K562 (cell line): ENCODE measurements at regions not wholly inside any gene's neighbourhood (a gene's known extent, or its start where the extent isn't known, plus 50 kb on each side); places are given as distances from the start of the nearest gene placed in this dataset.

Source experiments
- ATAC-seq: fragments of 200-7000 bp; cut with Tn5 transposase; 3 replicates; pipeline ENCODE4 v1.9.1; 2020; ENCODE audit warnings: moderate library complexity
- BruUV-seq: library from RNA; stranded (reverse); fragments of 400-500 nt; replicated peaks from 2 replicates; lab custom pipeline; 2021; lab: Mats Ljungman, UMichigan
- CTCF ChIA-PET: fragments of 300-600 bp; formaldehyde crosslinking; extraction: SDS; loops from one replicate; lab custom pipeline; 2021; ENCODE audit warnings: low intra/inter-chr PET ratio; lab: Yijun Ruan, JAX
- POLR2A ChIA-PET: fragments of 300-600, 350-650 bp; sonication (Branson Sonifier 250); formaldehyde crosslinking; extraction: SDS; loops from one replicate; lab custom pipeline; 2021; ENCODE audit warnings: antibody characterized with exemption, inconsistent platforms; lab: Yijun Ruan, JAX
- DNase-seq, 4 experiments: peaks; one replicate each; pipeline versions ENCODE4 v3.0.0 to v3.0.0-alpha.2; 2011 to 2018; ENCODE audit warnings: low spot score in 3 of 4, mixed read lengths in 3 of 4; ENCODE audit errors: extremely low read depth in 1 of 4
- FAIRE-seq: peaks from 2 replicates; lab custom pipeline; 2011; peaks lifted over from hg19 to GRCh38; lab: Jason Lieb, UNC
- H2AFZ ChIP-seq: 2 replicates; pipeline ENCODE4 v1.6.0; 2011; ENCODE audit warnings: low read depth, low read length, control low read depth, inconsistent platforms
- H3K27ac ChIP-seq: fragments of 200-600 bp; 3 replicates; pipeline ENCODE4 v1.8.0; 2011; ENCODE audit warnings: low read depth, mild to moderate bottlenecking, control low read depth, inconsistent platforms, low read length, moderate library complexity, mixed read lengths; ENCODE audit errors: extremely low read depth
- H3K27me3 ChIP-seq, 2 experiments: fragments of 300-600 bp in 1 of 2; 2 replicates in 1 of 2; 3 replicates in 1 of 2; pipeline versions ENCODE4 v1.6.0 to v1.8.0; 2011; ENCODE audit warnings: inconsistent platforms in 2 of 2, low read length in 2 of 2, mild to moderate bottlenecking in 1 of 2, mixed read lengths in 1 of 2, moderate library complexity in 1 of 2; ENCODE audit not compliant: control insufficient read depth in 2 of 2, insufficient read depth in 2 of 2
- H3K36me3 ChIP-seq: fragments of 300-600 bp; 3 replicates; pipeline ENCODE4 v1.8.0; 2011; ENCODE audit warnings: mild to moderate bottlenecking, low read length, inconsistent platforms; ENCODE audit not compliant: control insufficient read depth, insufficient read depth
- H3K4me1 ChIP-seq, 2 experiments: fragments of 200-600 bp in 1 of 2; replicated peaks in 1 of 2; 2 replicates in 1 of 2; 3 replicates in 1 of 2; pipeline versions ENCODE4 v1.5.1 to v1.8.0; 2011; ENCODE audit warnings: inconsistent platforms in 2 of 2, low read length in 2 of 2, mild to moderate bottlenecking in 1 of 2, mixed read lengths in 1 of 2, moderate library complexity in 1 of 2; ENCODE audit not compliant: control insufficient read depth in 2 of 2, insufficient read depth in 2 of 2
- H3K4me2 ChIP-seq: 2 replicates; pipeline ENCODE4 v1.6.1; 2011; ENCODE audit warnings: low read length, control low read depth, inconsistent platforms, mixed read lengths; ENCODE audit not compliant: insufficient read depth
- H3K4me3 ChIP-seq: fragments of 200-600 bp; sonication (generic), shearing (Covaris generic); 2 replicates; pipeline ENCODE4 v1.5.1; 2016; ENCODE audit warnings: control low read depth, inconsistent platforms
- H3K79me2 ChIP-seq: fragments of 200-600 bp; 3 replicates; pipeline ENCODE4 v1.8.0; 2011; ENCODE audit warnings: low read length, inconsistent platforms; ENCODE audit not compliant: control insufficient read depth, insufficient read depth
- H3K9ac ChIP-seq, 2 experiments: 2 replicates each; pipeline versions ENCODE4 v1.6.0 to v1.6.1; 2011; ENCODE audit warnings: low read depth in 2 of 2, low read length in 2 of 2, control low read depth in 1 of 2, inconsistent platforms in 1 of 2, mild to moderate bottlenecking in 1 of 2, mixed read lengths in 1 of 2; ENCODE audit not compliant: insufficient read depth in 1 of 2
- H3K9me1 ChIP-seq: one replicate; pipeline ENCODE4 v1.6.0; 2011; ENCODE audit warnings: inconsistent platforms, mild to moderate bottlenecking, low read length, moderate library complexity; ENCODE audit not compliant: control insufficient read depth, insufficient read depth
- H3K9me3 ChIP-seq: replicated peaks from 2 replicates; pipeline ENCODE4 v1.5.1; 2011; ENCODE audit warnings: low read depth, low read length, inconsistent platforms; ENCODE audit not compliant: control insufficient read depth, insufficient read depth
- H4K20me1 ChIP-seq: replicated peaks from 2 replicates; pipeline ENCODE4 v1.6.1; 2011; ENCODE audit warnings: low read length, inconsistent platforms, mixed read lengths; ENCODE audit not compliant: control insufficient read depth, insufficient read depth
- CBFA2T2 ChIP-seq: fragments of 450-650 bp; conservative IDR thresholded peaks from 2 replicates; pipeline ENCODE4 v1.6.1; 2017; ENCODE audit warnings: mild to moderate bottlenecking
- EP300 ChIP-seq: IDR thresholded peaks from 2 replicates; pipeline ENCODE4 v1.6.1; 2012; ENCODE audit warnings: low read length, improper control_type of control experiment
- ESRRA ChIP-seq: fragments of 450-650 bp; IDR thresholded peaks from 2 replicates; pipeline ENCODE4 v1.6.1; 2014; ENCODE audit warnings: low read depth, mild to moderate bottlenecking, moderate library complexity, borderline replicate concordance
- PHF8 ChIP-seq: fragments of 200-600 bp; sonication (generic); IDR thresholded peaks from 2 replicates; pipeline ENCODE4 v1.6.1; 2012; ENCODE audit warnings: mixed run types, mild to moderate bottlenecking, inconsistent platforms, low read length, moderate library complexity, borderline replicate concordance
- RHOXF2B ChIP-seq: fragments of 250-450 bp; sonication (Bioruptor Pico); conservative IDR thresholded peaks from 2 replicates; pipeline ENCODE4 v1.5.1; 2021
- TEAD1 ChIP-seq, 2 experiments: fragments of 450-650 bp in 1 of 2; sonication (generic) in 1 of 2; formaldehyde crosslinking; IDR thresholded peaks; 2 replicates each; pipeline versions ENCODE4 v1.4.0 to v1.8.0; 2020 to 2022; ENCODE audit warnings: mild to moderate bottlenecking in 2 of 2, missing genetic modification reagents in 1 of 2
- THRA ChIP-seq: fragments of 450-650 bp; IDR thresholded peaks from 2 replicates; pipeline ENCODE4 v1.6.1; 2017; ENCODE audit warnings: mild to moderate bottlenecking, moderate library complexity
- ZNF212 ChIP-seq: fragments of 450-650 bp; formaldehyde crosslinking; IDR thresholded peaks from 2 replicates; pipeline ENCODE4 v1.4.0; 2020; ENCODE audit warnings: mild to moderate bottlenecking
- ZNF263 ChIP-seq: sonication (generic); formaldehyde crosslinking; IDR thresholded peaks from 2 replicates; pipeline ENCODE4 v1.8.0; 2022; ENCODE audit warnings: mild to moderate bottlenecking, missing genetic modification reagents, borderline replicate concordance
- ZNF79 ChIP-seq: fragments of 250-450 bp; sonication (Bioruptor Pico); IDR thresholded peaks from 2 replicates; pipeline ENCODE4 v1.4.0; 2020; ENCODE audit warnings: low read depth, mild to moderate bottlenecking, moderate library complexity
- whole genome bisulfite sequencing: fragments of 100-300 bp; shearing (Covaris generic); methylation state at CpG from one replicate; pipeline ENCODE4 v1.1.6; 2016; ENCODE audit warnings: low coverage, mixed read lengths; ENCODE audit not compliant: insufficient coverage; ENCODE audit errors: missing lambda C conversion rate; 5-methylcytosine and 5-hydroxymethylcytosine counted together
- in situ Hi-C: fragments of 300-500 bp; cut with MboI; formaldehyde crosslinking; loops from 4 replicates; pipeline ENCODE4 v1.15.0; 2018; ENCODE audit warnings: inconsistent platforms, mixed read lengths
- intact Hi-C: fragments of 100-400 bp; cut with micrococcal nuclease; formaldehyde crosslinking; loops from 2 replicates; pipeline ENCODE4 v1.14.2; 2022
- TF ChIP-seq, protein P1 (sequence below): sonication (generic); formaldehyde crosslinking; IDR thresholded peaks from 2 replicates; pipeline ENCODE4 v1.8.1; 2022; ENCODE audit warnings: missing genetic modification reagents

DNA sequence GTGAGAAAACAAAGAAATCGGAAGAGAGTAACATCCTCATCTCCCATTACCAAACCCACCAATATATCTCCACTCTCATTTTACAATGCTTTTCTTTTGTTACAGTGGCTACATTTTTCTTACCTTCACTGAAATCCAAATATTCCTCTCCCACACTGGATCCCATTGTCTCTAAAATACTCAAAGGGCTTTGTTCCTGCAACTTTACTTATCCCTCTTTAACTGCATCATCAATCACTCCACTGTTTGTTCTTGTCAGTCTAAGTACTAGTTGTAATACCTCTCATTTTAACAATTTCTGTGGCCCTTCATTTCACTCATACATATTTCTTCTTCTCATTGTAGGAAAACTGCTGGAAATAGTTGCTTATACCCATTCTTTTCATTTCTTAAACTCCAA, 464.2 kb upstream of the PIK3C3 start:
- in situ Hi-C loops, result no loop called here

More for the DNA sequence above, 464.2 kb upstream of the PIK3C3 start:
- BruUV-seq, result no TSS peak
- no peak overlapping the region for H3K9ac ChIP-seq
- POLR2A ChIA-PET, result no interaction called here
- no peak for FAIRE-seq
- CTCF ChIA-PET, result no interaction called here
- 0% methylated on average over 1 of the region's 1 CpG for WGBS
- no peaks in the 10 kb centered on the region for H4K20me1 ChIP-seq
- no peak for TF ChIP-seq RHOXF2B (CRISPR knock-in tag)
- no peak for TF ChIP-seq ZNF263 (CRISPR knock-in tag)
- no peak for TF ChIP-seq THRA
- no peak for TF ChIP-seq ESRRA
- TF ChIP-seq, protein P1, sequence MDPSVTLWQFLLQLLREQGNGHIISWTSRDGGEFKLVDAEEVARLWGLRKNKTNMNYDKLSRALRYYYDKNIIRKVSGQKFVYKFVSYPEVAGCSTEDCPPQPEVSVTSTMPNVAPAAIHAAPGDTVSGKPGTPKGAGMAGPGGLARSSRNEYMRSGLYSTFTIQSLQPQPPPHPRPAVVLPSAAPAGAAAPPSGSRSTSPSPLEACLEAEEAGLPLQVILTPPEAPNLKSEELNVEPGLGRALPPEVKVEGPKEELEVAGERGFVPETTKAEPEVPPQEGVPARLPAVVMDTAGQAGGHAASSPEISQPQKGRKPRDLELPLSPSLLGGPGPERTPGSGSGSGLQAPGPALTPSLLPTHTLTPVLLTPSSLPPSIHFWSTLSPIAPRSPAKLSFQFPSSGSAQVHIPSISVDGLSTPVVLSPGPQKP, result no peak
- no peak for TF ChIP-seq EP300
- TF ChIP-seq ZNF212 (CRISPR knock-in tag), result no peak
- no peak for TF ChIP-seq TEAD1 (CRISPR knock-in tag; IDR thresholded peaks at IDR 0.05)
- TF ChIP-seq ZNF79 (CRISPR knock-in tag), result no peak
- TF ChIP-seq PHF8, result no peak
- no peak for TF ChIP-seq CBFA2T2
- TF ChIP-seq, all 486 proteins: peak for 0
- DNase-seq (no peak), ATAC-seq (no peak)
- Histone ChIP-seq H2AFZ (no peak overlapping the region), H3K36me3 (no peaks in the 10 kb centered on the region), H3K27ac (no peak overlapping the region), H3K4me1 (no peaks in the 10 kb centered on the region), H3K9me1 (no peaks in the 10 kb centered on the region), H3K79me2 (no peaks in the 10 kb centered on the region), H3K4me2 (no peak overlapping the region), H3K9me3 (peaks cover 2% of the 10 kb centered on the region; the same call in 1 of the 2 replicates), H3K27me3 (no peaks in the 10 kb centered on the region), H3K4me3 (no peak overlapping the region)
- intact Hi-C loops, result no loop called here
